GM18870 (cell line): ENCODE measurements at regions not wholly inside any gene's neighbourhood (a gene's known extent, or its start where the extent isn't known, plus 50 kb on each side); places are given as distances from the start of the nearest gene placed in this dataset.
"Not testable (repeated sequence)": the region's sequence is repeated elsewhere in the genome, so short reads cannot be mapped to it uniquely, and the experiment has no call there.

Source experiments
- ATAC-seq: cut with Tn5 transposase; IDR thresholded peaks from one replicate; pipeline ENCODE4 v1.9.1; 2021; ENCODE audit warnings: moderate library complexity; ENCODE audit not compliant: unreplicated experiment

DNA sequence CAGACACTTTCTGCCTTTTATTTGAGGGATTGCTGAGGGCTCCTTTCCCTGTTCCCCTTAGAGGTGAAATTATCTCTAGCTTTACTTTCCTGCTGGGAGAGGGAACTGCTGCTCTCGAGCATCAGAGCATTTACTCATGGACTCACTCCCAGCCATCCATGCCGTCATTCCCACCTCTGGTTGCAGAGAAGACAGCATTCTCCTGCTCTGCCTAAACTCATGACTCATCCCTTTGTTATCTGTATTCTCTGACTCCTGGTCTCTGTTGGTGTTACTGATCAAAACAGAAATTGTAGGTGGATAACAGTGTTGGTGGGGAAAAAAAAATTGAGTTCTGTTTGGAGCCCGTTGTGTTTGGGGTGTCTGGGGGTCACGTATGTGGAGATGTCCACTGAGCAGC lies 159.3 kb downstream of the TTC8 start:
- no peak for ATAC-seq

DNA sequence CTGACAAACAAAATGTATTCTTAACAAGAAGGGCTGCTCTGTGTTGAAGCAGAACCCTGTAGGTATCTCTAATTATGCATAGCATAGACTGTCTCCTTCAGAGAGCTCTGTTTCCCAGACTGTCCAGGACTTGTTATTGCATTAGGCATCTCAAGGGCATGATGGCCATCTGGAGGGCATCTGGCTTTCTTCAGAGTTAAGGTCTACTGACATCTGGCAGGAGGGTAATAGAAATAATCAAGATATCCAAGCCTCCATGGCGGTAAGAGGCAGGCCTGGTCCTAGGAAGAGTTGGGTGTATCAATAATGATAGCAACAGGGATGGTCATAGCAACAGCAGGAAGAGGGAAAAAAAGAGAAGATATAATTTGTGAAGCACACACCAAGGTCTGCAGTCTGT lies 161.2 kb downstream of the TTC8 start:
- ATAC-seq: no peak

DNA sequence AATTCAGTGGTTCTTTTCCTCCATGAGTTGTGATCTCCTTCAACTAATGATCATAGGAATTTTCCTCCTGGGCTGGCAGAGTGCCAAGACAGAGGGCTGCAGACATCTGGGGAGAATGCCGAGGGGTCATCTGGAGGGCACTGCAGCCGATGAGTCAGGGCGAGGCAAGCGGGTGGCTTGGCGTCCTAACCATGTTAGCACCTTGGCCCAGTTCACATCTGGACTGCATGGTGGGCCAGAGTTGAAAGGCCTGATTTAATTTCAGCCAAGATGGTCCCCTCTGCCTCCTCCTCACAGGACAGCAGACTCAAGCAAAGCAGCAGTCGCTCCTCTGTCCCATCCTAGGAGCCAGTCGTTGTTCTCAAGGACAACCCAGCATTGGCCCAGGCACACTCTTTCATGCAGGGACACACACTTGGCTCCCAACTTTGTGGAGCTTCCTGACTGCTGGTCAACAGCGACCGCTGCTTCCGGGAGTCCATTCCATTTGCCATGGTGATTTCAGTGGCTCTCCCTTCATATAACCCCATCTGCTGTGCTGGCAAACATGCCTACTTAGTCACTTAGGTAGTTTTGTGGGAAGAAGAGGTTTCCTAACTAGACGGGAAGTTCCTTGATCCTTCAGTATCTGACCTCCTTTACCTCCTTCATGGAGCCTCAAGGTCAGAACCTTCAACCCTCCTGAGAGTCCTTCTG lies 161.8 kb downstream of the TTC8 start:
- no peak for ATAC-seq

- not testable (repeated sequence) for ATAC-seq
These were observed 162.5 kb downstream of the TTC8 start for GRCh38 chr14:88986908-88987307.

GRCh38 chr14:88987516-88987915 lies 163.1 kb downstream of the TTC8 start:
- ATAC-seq: no peak

GRCh38 chr14:88989911-88990310 lies 165.5 kb downstream of the TTC8 start:
- no peak for ATAC-seq

GRCh38 chr14:88990856-88991255 lies 166.4 kb downstream of the TTC8 start:
- no peak for ATAC-seq

- ATAC-seq: no peak
These were observed 167.6 kb downstream of the TTC8 start for GRCh38 chr14:88992011-88992410.

DNA sequence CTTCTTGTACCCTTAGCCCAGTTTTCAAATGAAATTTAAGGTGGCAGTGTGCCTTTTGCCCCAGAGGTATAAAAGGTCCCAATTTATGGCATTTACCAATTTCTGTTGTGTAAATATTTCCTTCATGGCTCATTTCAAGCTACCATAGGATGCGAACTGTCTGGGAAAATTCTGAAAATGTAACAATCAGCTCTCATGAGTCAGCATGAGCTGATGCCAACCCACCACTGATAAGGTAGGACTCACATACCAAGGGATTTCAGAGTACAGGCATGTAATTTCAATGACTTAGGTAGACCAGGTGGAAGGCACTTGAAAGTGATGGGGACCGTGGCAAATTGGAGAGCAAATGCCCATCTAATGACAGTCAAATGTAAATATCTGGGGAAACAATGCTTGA lies 169.5 kb downstream of the TTC8 start:
- no peak for ATAC-seq

DNA sequence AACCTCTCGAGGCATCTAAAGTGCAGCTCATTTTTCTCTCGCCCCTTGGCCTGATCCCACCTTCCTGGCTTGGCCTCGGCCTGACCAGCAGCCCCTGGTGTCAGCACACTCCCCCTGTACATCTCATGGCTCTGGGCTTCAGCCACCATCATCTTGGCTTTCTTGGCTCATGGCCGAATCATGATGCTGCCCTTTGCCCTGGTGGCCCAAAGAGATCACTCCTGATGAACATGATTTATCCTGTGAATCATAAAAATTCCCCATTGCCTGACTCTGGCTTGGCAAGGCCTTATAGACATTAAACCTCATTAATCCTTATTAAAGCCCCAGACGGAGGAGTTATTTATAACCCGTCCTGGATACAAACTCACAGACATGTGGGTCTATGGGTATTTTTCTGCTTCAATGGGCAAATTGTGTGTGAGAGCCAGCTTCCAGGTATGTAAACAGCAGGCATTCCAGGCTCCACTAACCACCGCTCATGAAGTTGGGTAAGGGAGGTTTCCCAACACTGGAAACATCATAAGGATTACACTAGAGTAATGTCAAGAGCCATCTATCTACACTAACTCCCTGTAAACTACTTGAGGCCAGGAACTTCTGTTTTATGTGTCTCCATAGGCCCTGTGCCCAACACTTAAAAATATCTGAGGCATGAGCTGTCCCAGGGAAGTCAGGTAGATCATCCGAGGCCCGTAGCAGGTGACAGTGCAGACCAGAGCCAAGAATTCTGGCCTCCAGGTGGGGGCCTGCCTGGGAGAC lies 171.2 kb downstream of the TTC8 start:
- no peak for ATAC-seq

DNA sequence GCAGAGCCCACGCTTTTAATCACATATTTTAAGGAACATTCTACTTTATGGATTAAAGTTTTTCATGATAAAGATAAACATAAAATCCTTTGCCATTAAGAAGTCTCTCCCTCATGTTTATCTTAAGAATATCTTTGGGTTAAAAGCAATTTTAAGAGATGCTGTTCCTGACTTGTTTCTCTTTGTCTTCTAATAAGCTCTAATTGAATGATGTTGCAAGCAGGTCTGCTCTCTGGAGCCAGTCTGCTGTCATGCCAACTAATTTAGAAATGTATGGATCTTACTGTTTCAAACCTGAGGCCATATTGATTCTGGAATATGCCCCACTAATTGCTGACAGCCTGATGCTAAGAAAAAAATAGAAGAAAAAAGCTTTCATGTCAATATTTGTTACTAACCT lies 173.6 kb downstream of the TTC8 start:
- no peak for ATAC-seq

- ATAC-seq: no peak
These were observed 174.7 kb downstream of the TTC8 start for GRCh38 chr14:88999137-88999536.

- ATAC-seq: no peak
These were observed 175.8 kb downstream of the TTC8 start for GRCh38 chr14:89000007-89000942.

- no peak for ATAC-seq
These were observed 179.7 kb downstream of the TTC8 start for GRCh38 chr14:89004166-89004565.

GRCh38 chr14:89007906-89008305 lies 183.5 kb downstream of the TTC8 start:
- ATAC-seq: no peak

GRCh38 chr14:89011355-89012281 lies 187.2 kb downstream of the TTC8 start:
- no peak for ATAC-seq

- ATAC-seq: no peak
These were observed 188.0 kb downstream of the TTC8 start for GRCh38 chr14:89012282-89013097.

- no peak for ATAC-seq
These were observed 188.7 kb downstream of the TTC8 start for GRCh38 chr14:89013098-89013504.

GRCh38 chr14:89013698-89014568 lies 189.5 kb downstream of the TTC8 start:
- ATAC-seq: no peak
